Ovary (tissue), 7 donors: ENCODE measurements at regions not wholly inside any gene's neighbourhood (a gene's known extent, or its start where the extent isn't known, plus 50 kb on each side); places are given as distances from the start of the nearest gene placed in this dataset.

Experiments used
- DNase-seq, 5 donors: peaks; one replicate each; pipeline ENCODE4 v3.0.0-alpha.2; 2019 to 2020
- H3K27ac ChIP-seq, 2 donors: fragments of 200-600 bp; one replicate each; pipeline versions ENCODE4 v1.5.1 to v1.8.0; 2019 to 2022
- H3K27me3 ChIP-seq: fragments of 200-600 bp; one replicate; pipeline ENCODE4 v1.8.0; 2022
- H3K36me3 ChIP-seq: fragments of 200-600 bp; sonication (generic); one replicate; pipeline ENCODE4 v1.5.1; 2019
- H3K4me1 ChIP-seq: one replicate; pipeline ENCODE4 v1.8.1; 2013; ENCODE audit warnings: mild to moderate bottlenecking, moderate library complexity; ENCODE audit not compliant: insufficient read depth
- H3K4me3 ChIP-seq: fragments of 200-600 bp; sonication (generic); one replicate; pipeline ENCODE4 v1.5.1; 2017
- H3K9me3 ChIP-seq, 2 donors: fragments of 200-600 bp in 1 of 2; sonication (generic) in 1 of 2; one replicate each; pipeline versions ENCODE4 v1.5.1 to v1.8.1; 2013 to 2019; ENCODE audit warnings: mild to moderate bottlenecking in 1 of 2, moderate library complexity in 1 of 2
- CTCF ChIP-seq, 3 donors: fragments of 450-650 bp in 2 of 3; fragments of 200-600 bp in 1 of 3; IDR thresholded peaks; one replicate each; pipeline versions ENCODE4 v1.5.1 to v1.8.0; 2016 to 2022; ENCODE audit warnings: antibody characterized with exemption in 3 of 3, mild to moderate bottlenecking in 1 of 3
- EP300 ChIP-seq: sonication (generic); formaldehyde crosslinking; IDR thresholded peaks from one replicate; pipeline ENCODE4 v1.6.1; 2017; ENCODE audit warnings: antibody characterized with exemption
- POLR2A ChIP-seq: fragments of 450-650 bp; IDR thresholded peaks from one replicate; pipeline ENCODE4 v1.6.1; 2017; ENCODE audit warnings: antibody characterized with exemption, mild to moderate bottlenecking, moderate library complexity
- WGBS, 3 donors: extraction: QIAGEN DNeasy Blood & Tissue Kit in 1 of 3; methylation state at CpG; one replicate each; pipeline versions ENCODE4 v1.1.5 to v1.1.7; 2013 to 2017; 5-methylcytosine and 5-hydroxymethylcytosine counted together
- intact Hi-C, 4 donors: fragments of 100-400 bp; cut with DNase I; formaldehyde crosslinking; loops; one replicate each; pipeline versions ENCODE4 v1.11.0 to v1.15.1; 2022 to 2023
- donor health status: DM: no; HTN: no; CAD: no; lungs with moderate emphysema.
- donor health status: DM: no; HTN: no; CAD: no.
- donor health status: Bipolar disorder and iron deficiency.
- donor health status: DM: no; HTN: no; CAD: no.
- donor health status: DM: yes; HTN: yes; CAD: no.

- H3K9me3 ChIP-seq: no peaks in the 10 kb centered on the region
- intact Hi-C loops: loop anchor here in 2 of 4 donors (10.0 kb wide), 2 partner anchors 156 to 216 kb away; partner anchors contain the start of gene DNAJB14 (in 2 of the 2)
- H3K4me1 ChIP-seq: no peaks in the 10 kb centered on the region
- no peaks in the 10 kb centered on the region for H3K27me3 ChIP-seq
- WGBS, 3 donors: 95 to 100% (median 98%) methylated on average over 1 of the region's 1 CpG
- TF ChIP-seq EP300: no peak
- no peak for TF ChIP-seq POLR2A
- no peak for TF ChIP-seq CTCF (IDR thresholded peaks at IDR 0.05)
- DNase-seq: no peak
- no peak overlapping the region for H3K4me3 ChIP-seq
- no peaks in the 10 kb centered on the region for H3K36me3 ChIP-seq
- H3K27ac ChIP-seq: no peak overlapping the region
Measured at GRCh38 chr4:99729186-99729585, 71.6 kb upstream of the C4orf54 start.

GRCh38 chr4:99724067-99724466 is 66.4 kb upstream of the C4orf54 start:
- no peak overlapping the region for H3K4me3 ChIP-seq
- no peaks in the 10 kb centered on the region for H3K36me3 ChIP-seq
- TF ChIP-seq EP300 (no peak), CTCF (IDR thresholded peaks at IDR 0.05) (peak in 1 of 3 donors; percentile 3)
- intact Hi-C loops: loop anchor here in 2 of 4 donors (10.0 kb wide), 2 partner anchors 161 to 221 kb away; partner anchors contain the start of gene DNAJB14 (in 2 of the 2)
- no peak for DNase-seq
- peaks cover 9% of the 10 kb centered on the region for H3K4me1 ChIP-seq
- no peaks in the 10 kb centered on the region for H3K27me3 ChIP-seq
- H3K27ac ChIP-seq: peak overlapping the region in 1 of 2 donors; percentile 57
- H3K9me3 ChIP-seq: no peaks in the 10 kb centered on the region

- peak; percentile 42 to 66 (median 46) for DNase-seq
- 3 to 6% (median 3%) methylated on average over 3 of the region's 3 CpGs for WGBS, 3 donors
- Histone ChIP-seq H3K4me3 (no peak overlapping the region), H3K4me1 (peaks cover 9% of the 10 kb centered on the region), H3K36me3 (no peaks in the 10 kb centered on the region), H3K27me3 (no peaks in the 10 kb centered on the region), H3K9me3 (no peaks in the 10 kb centered on the region), H3K27ac (peak overlapping the region in 1 of 2 donors; percentile 57)
- intact Hi-C loops: loop anchor here in 2 of 4 donors (10.0 kb wide), 2 partner anchors 161 to 221 kb away; partner anchors contain the start of gene DNAJB14 (in 2 of the 2)
- no peak for TF ChIP-seq CTCF (IDR thresholded peaks at IDR 0.05)
- TF ChIP-seq EP300: no peak
- no peak for TF ChIP-seq POLR2A
Measured at GRCh38 chr4:99723612-99724011, 66.0 kb upstream of the C4orf54 start.

GRCh38 chr4:99722725-99723124 is 65.1 kb upstream of the C4orf54 start:
- no peak for TF ChIP-seq POLR2A
- TF ChIP-seq EP300: no peak
- TF ChIP-seq CTCF (IDR thresholded peaks at IDR 0.05): no peak
- no peak overlapping the region for H3K4me3 ChIP-seq
- H3K27ac ChIP-seq: peak overlapping the region in 1 of 2 donors; percentile 57
- no peaks in the 10 kb centered on the region for H3K9me3 ChIP-seq
- WGBS, 3 donors: 18 to 28% (median 20%) methylated on average over 4 of the region's 4 CpGs
- no peaks in the 10 kb centered on the region for H3K36me3 ChIP-seq
- DNase-seq: no peak
- intact Hi-C loops: loop anchor here in 2 of 4 donors (10.0 kb wide), 2 partner anchors 162 to 222 kb away; partner anchors contain the start of gene DNAJB14 (in 2 of the 2)
- H3K27me3 ChIP-seq: no peaks in the 10 kb centered on the region
- H3K4me1 ChIP-seq: peaks cover 9% of the 10 kb centered on the region
